HG03439 (cell line): ENCODE measurements at regions not wholly inside any gene's neighbourhood (a gene's known extent, or its start where the extent isn't known, plus 50 kb on each side); places are given as distances from the start of the nearest gene placed in this dataset.
"Not testable (repeated sequence)": the region's sequence is repeated elsewhere in the genome, so short reads cannot be mapped to it uniquely, and the experiment has no call there.

Experiments
- ATAC-seq: cut with Tn5 transposase; IDR thresholded peaks from one replicate; pipeline ENCODE4 v1.9.1; 2021; ENCODE audit warnings: mild to moderate bottlenecking, moderate library complexity; ENCODE audit not compliant: unreplicated experiment

GRCh38 chr1:99062192-99062591, 57.5 kb upstream of the PLPPR5 start:
- ATAC-seq, result no peak

- ATAC-seq, result no peak
Observed at GRCh38 chr1:99069146-99069545, 64.5 kb upstream of the PLPPR5 start.

GRCh38 chr1:99078529-99078928, 73.9 kb upstream of the PLPPR5 start:
- not testable (repeated sequence) for ATAC-seq

- ATAC-seq, result no peak
Observed at GRCh38 chr1:99082366-99082765, 77.7 kb upstream of the PLPPR5 start.

GRCh38 chr1:99083338-99083737, 78.7 kb upstream of the PLPPR5 start:
- ATAC-seq, result no peak

GRCh38 chr1:99084562-99084961, 79.9 kb upstream of the PLPPR5 start:
- peak; percentile 72 for ATAC-seq

GRCh38 chr1:99086057-99086456, 81.4 kb upstream of the PLPPR5 start:
- ATAC-seq, result no peak

GRCh38 chr1:99098589-99098988, 93.9 kb upstream of the PLPPR5 start:
- ATAC-seq, result no peak

GRCh38 chr1:99106274-99106673, 101.6 kb upstream of the PLPPR5 start:
- no peak for ATAC-seq

- no peak for ATAC-seq
Observed at GRCh38 chr1:99107680-99108079, 103.0 kb upstream of the PLPPR5 start.

GRCh38 chr1:99110140-99111041, 105.7 kb upstream of the PLPPR5 start:
- ATAC-seq, result no peak

- no peak for ATAC-seq
Observed at GRCh38 chr1:99115231-99115630, 110.6 kb upstream of the PLPPR5 start.

GRCh38 chr1:99119188-99119587, 114.5 kb upstream of the PLPPR5 start:
- ATAC-seq, result no peak

- ATAC-seq, result no peak
Observed at GRCh38 chr1:99122039-99122438, 117.4 kb upstream of the PLPPR5 start.

GRCh38 chr1:99123936-99124335, 119.3 kb upstream of the PLPPR5 start:
- no peak for ATAC-seq

GRCh38 chr1:99131546-99131945, 126.9 kb upstream of the PLPPR5 start:
- no peak for ATAC-seq

GRCh38 chr1:99133756-99134500, 129.3 kb upstream of the PLPPR5 start:
- no peak for ATAC-seq

- ATAC-seq, result no peak
Observed at GRCh38 chr1:99137554-99138206, 126.6 kb upstream of the PLPPR4 start.

GRCh38 chr1:99139876-99140275, 124.4 kb upstream of the PLPPR4 start:
- no peak for ATAC-seq

- no peak for ATAC-seq
Observed at GRCh38 chr1:99146129-99146848, 118.0 kb upstream of the PLPPR4 start.

- no peak for ATAC-seq
Observed at GRCh38 chr1:99149952-99150351, 114.3 kb upstream of the PLPPR4 start.
